ENCODE measurements at regions not wholly inside any gene's neighbourhood (a gene's known extent, or its start where the extent isn't known, plus 50 kb on each side); places are given as distances from the start of the nearest gene placed in this dataset.

DNA sequence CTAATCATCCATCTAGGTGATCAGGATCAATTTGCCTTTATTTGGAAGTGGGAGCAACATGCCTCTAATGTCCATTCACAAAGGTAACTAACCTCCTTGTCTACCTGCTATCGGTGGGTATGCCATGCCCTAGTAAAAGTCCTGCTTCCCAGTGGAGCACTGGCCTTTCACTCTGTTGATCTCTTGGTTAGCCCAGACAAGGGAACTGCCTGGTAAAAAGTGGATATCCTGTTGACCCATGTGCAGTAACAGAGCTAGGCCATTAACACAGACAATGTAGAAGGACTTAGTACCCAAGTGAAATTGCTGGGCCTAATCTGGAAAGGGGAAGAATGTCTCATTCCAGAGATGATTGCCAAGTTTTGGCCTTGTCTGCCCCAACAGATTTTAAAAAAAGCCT lies 171.5 kb upstream of the CSNK1A1L start:
- H2AFZ ChIP-seq (ENCODE audit: low read depth, low read length, poor library complexity, severe bottlenecking), result no peak overlapping the region
- H3K27me3 ChIP-seq (ENCODE audit: insufficient read depth, low read length), result no peaks in the 10 kb centered on the region
- POLR2A ChIA-PET, result no interaction called here
- no peak overlapping the region for H3K4me2 ChIP-seq (ENCODE audit: low read length)
- CTCF ChIA-PET, result no interaction called here
- BruUV-seq (replicated peaks), result no TSS peak
- TF ChIP-seq ZBTB33 (IDR thresholded peaks at IDR 0.05; ENCODE audit: extremely low read depth, insufficient replicate concordance, low read length) (no peak), ZFX (IDR thresholded peaks at IDR 0.05) (no peak), ZNF274 (IDR thresholded peaks at IDR 0.05; ENCODE audit: low read depth, low read length) (no peak), FOSL1 (IDR thresholded peaks at IDR 0.05; ENCODE audit: low read depth) (no peak), CBX3 (IDR thresholded peaks at IDR 0.05; ENCODE audit: low read depth) (no peak), TCF7L2 (IDR thresholded peaks at IDR 0.05; ENCODE audit: borderline replicate concordance, extremely low read depth, insufficient read depth, insufficient read length) (no peak), YY1 (IDR thresholded peaks at IDR 0.05; ENCODE audit: extremely low read depth, insufficient replicate concordance, low read depth, low read length) (no peak), POLR2A (IDR thresholded peaks at IDR 0.05; ENCODE audit: borderline replicate concordance, extremely low read depth, insufficient read depth, insufficient read length) (no peak), RAD21 (IDR thresholded peaks at IDR 0.05; ENCODE audit: low read depth) (no peak), MAX (IDR thresholded peaks at IDR 0.05) (no peak), CTCF (IDR thresholded peaks at IDR 0.05 in 2 of 3, conservative IDR thresholded peaks at IDR 0.05 in 1 of 3; ENCODE audit: borderline replicate concordance in 1 of 3, insufficient read depth in 1 of 3, low read depth in 2 of 3, low read length in 2 of 3) (no peak), POLR2AphosphoS5 (IDR thresholded peaks at IDR 0.05; ENCODE audit: low read depth, low read length) (no peak), EZH2 (IDR thresholded peaks at IDR 0.05) (no peak), JUND (IDR thresholded peaks at IDR 0.05) (no peak), SIN3A (IDR thresholded peaks at IDR 0.05; ENCODE audit: low read depth) (no peak), SP1 (IDR thresholded peaks at IDR 0.05; ENCODE audit: low read depth) (no peak)
- TF ChIP-seq, protein P1, sequence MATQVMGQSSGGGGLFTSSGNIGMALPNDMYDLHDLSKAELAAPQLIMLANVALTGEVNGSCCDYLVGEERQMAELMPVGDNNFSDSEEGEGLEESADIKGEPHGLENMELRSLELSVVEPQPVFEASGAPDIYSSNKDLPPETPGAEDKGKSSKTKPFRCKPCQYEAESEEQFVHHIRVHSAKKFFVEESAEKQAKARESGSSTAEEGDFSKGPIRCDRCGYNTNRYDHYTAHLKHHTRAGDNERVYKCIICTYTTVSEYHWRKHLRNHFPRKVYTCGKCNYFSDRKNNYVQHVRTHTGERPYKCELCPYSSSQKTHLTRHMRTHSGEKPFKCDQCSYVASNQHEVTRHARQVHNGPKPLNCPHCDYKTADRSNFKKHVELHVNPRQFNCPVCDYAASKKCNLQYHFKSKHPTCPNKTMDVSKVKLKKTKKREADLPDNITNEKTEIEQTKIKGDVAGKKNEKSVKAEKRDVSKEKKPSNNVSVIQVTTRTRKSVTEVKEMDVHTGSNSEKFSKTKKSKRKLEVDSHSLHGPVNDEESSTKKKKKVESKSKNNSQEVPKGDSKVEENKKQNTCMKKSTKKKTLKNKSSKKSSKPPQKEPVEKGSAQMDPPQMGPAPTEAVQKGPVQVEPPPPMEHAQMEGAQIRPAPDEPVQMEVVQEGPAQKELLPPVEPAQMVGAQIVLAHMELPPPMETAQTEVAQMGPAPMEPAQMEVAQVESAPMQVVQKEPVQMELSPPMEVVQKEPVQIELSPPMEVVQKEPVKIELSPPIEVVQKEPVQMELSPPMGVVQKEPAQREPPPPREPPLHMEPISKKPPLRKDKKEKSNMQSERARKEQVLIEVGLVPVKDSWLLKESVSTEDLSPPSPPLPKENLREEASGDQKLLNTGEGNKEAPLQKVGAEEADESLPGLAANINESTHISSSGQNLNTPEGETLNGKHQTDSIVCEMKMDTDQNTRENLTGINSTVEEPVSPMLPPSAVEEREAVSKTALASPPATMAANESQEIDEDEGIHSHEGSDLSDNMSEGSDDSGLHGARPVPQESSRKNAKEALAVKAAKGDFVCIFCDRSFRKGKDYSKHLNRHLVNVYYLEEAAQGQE (IDR thresholded peaks at IDR 0.05; ENCODE audit: low read depth), result no peak
- TF ChIP-seq, protein P2, sequence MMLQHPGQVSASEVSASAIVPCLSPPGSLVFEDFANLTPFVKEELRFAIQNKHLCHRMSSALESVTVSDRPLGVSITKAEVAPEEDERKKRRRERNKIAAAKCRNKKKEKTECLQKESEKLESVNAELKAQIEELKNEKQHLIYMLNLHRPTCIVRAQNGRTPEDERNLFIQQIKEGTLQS (IDR thresholded peaks at IDR 0.05), result no peak
- no peaks in the 10 kb centered on the region for H3K9me2 ChIP-seq (ENCODE audit: insufficient read depth)
- no peak overlapping the region for H3K4me3 ChIP-seq (replicated peaks in 1 of 2; ENCODE audit: low read depth in 1 of 2, low read length in 2 of 2)
- no peaks in the 10 kb centered on the region for H3K4me1 ChIP-seq (ENCODE audit: control insufficient read depth in 1 of 2, insufficient read depth in 2 of 2, low read length in 2 of 2)
- ATAC-seq (no peak), DNase-seq (ENCODE audit: low read depth, low spot score) (no peak)
- no peak overlapping the region for H3K27ac ChIP-seq (ENCODE audit: low read depth, low read length)
- RAD21 ChIA-PET (ENCODE audit: low non-redundant PET in 1 of 2, low total read pairs in 2 of 2, uncharacterized antibody in 2 of 2, unreplicated experiment in 2 of 2), result no interaction called here
- H3K79me2 ChIP-seq (ENCODE audit: insufficient read depth, low read length), result no peaks in the 10 kb centered on the region
- no peaks in the 10 kb centered on the region; the same call in 1 of the 2 replicates for H4K20me1 ChIP-seq (ENCODE audit: insufficient read depth)
- H3K9ac ChIP-seq (ENCODE audit: low read length), result no peak overlapping the region
- intact Hi-C loops (cut with micrococcal nuclease), result no loop called here
- H3K9me3 ChIP-seq (ENCODE audit: control insufficient read depth in 1 of 2, insufficient read depth in 1 of 2, low read depth in 1 of 2, low read length in 2 of 2), result peaks cover 0 to 18% of the 10 kb centered on the region in 2 experiments; a peak in 2 of 4 replicates
- H3K36me3 ChIP-seq (ENCODE audit: control insufficient read depth in 1 of 2, insufficient read depth in 2 of 2, low read length in 2 of 2), result no peaks in the 10 kb centered on the region

Data from HCT116 (cell line).